HEK293 (cell line): ENCODE measurements at regions not wholly inside any gene's neighbourhood (a gene's known extent, or its start where the extent isn't known, plus 50 kb on each side); places are given as distances from the start of the nearest gene placed in this dataset.

Experiments used
- CTCF ChIA-PET: fragments of 350-600 bp; formaldehyde crosslinking; extraction: SDS; loops from one replicate; lab custom pipeline; 2021; ENCODE audit warnings: antibody characterized with exemption; lab: Yijun Ruan, JAX
- POLR2A ChIA-PET: fragments of 300-600 bp; formaldehyde crosslinking; extraction: SDS; loops from one replicate; lab custom pipeline; 2020; ENCODE audit warnings: antibody characterized with exemption, inconsistent platforms; lab: Yijun Ruan, JAX
- H3K27ac ChIP-seq: fragments of 200-500 bp; sonication (Bioruptor generic); 2 replicates; pipeline ENCODE4 v1.5.1; 2014; ENCODE audit warnings: low read depth, low read length, control low read depth, inconsistent platforms; ENCODE audit errors: extremely low read depth
- H3K36me3 ChIP-seq, 2 experiments: fragments of 200-500 bp in 1 of 2; sonication (Bioruptor generic) in 1 of 2; 1 replicate in 1 of 2; 2 replicates in 1 of 2; pipeline ENCODE4 v1.5.1; 2014 to 2017; ENCODE audit warnings: inconsistent platforms in 2 of 2, low read length in 2 of 2; ENCODE audit not compliant: control insufficient read depth in 2 of 2, insufficient read depth in 1 of 2
- H3K4me1 ChIP-seq: fragments of 200-500 bp; sonication (Bioruptor generic); 2 replicates; pipeline ENCODE4 v1.5.1; 2014; ENCODE audit warnings: mild to moderate bottlenecking, low read length, inconsistent platforms; ENCODE audit not compliant: control insufficient read depth, insufficient read depth
- H3K4me3 ChIP-seq: 2 replicates; pipeline ENCODE4 v1.5.1; 2011; ENCODE audit warnings: low read depth, mild to moderate bottlenecking, control low read depth, low read length, moderate library complexity
- H3K9me3 ChIP-seq: fragments of 200-500 bp; sonication (Bioruptor generic); 2 replicates; pipeline ENCODE4 v1.5.1; 2014; ENCODE audit warnings: low read depth, low read length, inconsistent platforms; ENCODE audit not compliant: control insufficient read depth, insufficient read depth
- BCL11A ChIP-seq: fragments of 450-650 bp; formaldehyde crosslinking; IDR thresholded peaks from 2 replicates; pipeline ENCODE4 v1.5.1; 2016; ENCODE audit warnings: low read depth, missing biosample characterization, missing genetic modification characterization
- GLI2 ChIP-seq: fragments of 450-650 bp; formaldehyde crosslinking; IDR thresholded peaks from 2 replicates; pipeline ENCODE4; 2017; ENCODE audit warnings: missing biosample characterization, missing genetic modification characterization, low read depth, borderline replicate concordance
- KLF16 ChIP-seq: fragments of 450-650 bp; formaldehyde crosslinking; IDR thresholded peaks from 2 replicates; pipeline ENCODE4 v1.5.1; 2017; ENCODE audit warnings: missing biosample characterization, missing genetic modification characterization
- SCRT2 ChIP-seq: fragments of 450-650 bp; formaldehyde crosslinking; IDR thresholded peaks from 2 replicates; pipeline ENCODE4 v1.5.1; 2016; ENCODE audit warnings: missing biosample characterization, missing genetic modification characterization
- SP2 ChIP-seq: fragments of 450-650 bp; formaldehyde crosslinking; IDR thresholded peaks from 2 replicates; pipeline ENCODE4 v1.5.1; 2016; ENCODE audit warnings: missing biosample characterization, missing genetic modification characterization
- SP3 ChIP-seq: fragments of 450-650 bp; formaldehyde crosslinking; IDR thresholded peaks from 2 replicates; pipeline ENCODE4 v1.5.1; 2016; ENCODE audit warnings: missing biosample characterization, missing genetic modification characterization
- ZBTB10 ChIP-seq: fragments of 450-650 bp; formaldehyde crosslinking; IDR thresholded peaks from 2 replicates; pipeline ENCODE4 v1.5.1; 2016; ENCODE audit warnings: missing biosample characterization, missing genetic modification characterization
- ZNF157 ChIP-seq: fragments of 450-650 bp; formaldehyde crosslinking; IDR thresholded peaks from 2 replicates; pipeline ENCODE4 v1.5.1; 2016; ENCODE audit warnings: missing biosample characterization, missing genetic modification characterization
- ZNF175 ChIP-seq: fragments of 450-650 bp; formaldehyde crosslinking; IDR thresholded peaks from 2 replicates; pipeline ENCODE4 v1.5.1; 2016; ENCODE audit warnings: missing biosample characterization, missing genetic modification characterization
- ZNF184 ChIP-seq: fragments of 450-650 bp; IDR thresholded peaks from 2 replicates; pipeline ENCODE4 v1.5.1; 2018; ENCODE audit warnings: missing biosample characterization, mild to moderate bottlenecking, missing genetic modification characterization
- ZNF214 ChIP-seq: fragments of 450-650 bp; formaldehyde crosslinking; IDR thresholded peaks from 2 replicates; pipeline ENCODE4 v1.5.1; 2017; ENCODE audit warnings: missing biosample characterization, mild to moderate bottlenecking, missing genetic modification characterization, borderline replicate concordance
- ZNF311 ChIP-seq: fragments of 450-650 bp; formaldehyde crosslinking; IDR thresholded peaks from 2 replicates; pipeline ENCODE4 v1.5.1; 2017; ENCODE audit warnings: missing biosample characterization, missing genetic modification characterization, borderline replicate concordance
- ZNF350 ChIP-seq: fragments of 450-650 bp; formaldehyde crosslinking; IDR thresholded peaks from 2 replicates; pipeline ENCODE4 v1.5.0; 2017; ENCODE audit warnings: missing biosample characterization, mild to moderate bottlenecking, missing genetic modification characterization
- ZNF48 ChIP-seq: fragments of 450-650 bp; formaldehyde crosslinking; IDR thresholded peaks from 2 replicates; pipeline ENCODE4 v1.5.1; 2016; ENCODE audit warnings: missing biosample characterization, missing genetic modification characterization
- ZNF530 ChIP-seq: fragments of 450-650 bp; formaldehyde crosslinking; IDR thresholded peaks from 2 replicates; pipeline ENCODE4 v1.5.1; 2016; ENCODE audit warnings: low read depth, missing biosample characterization, missing genetic modification characterization
- ZNF585B ChIP-seq: fragments of 450-650 bp; formaldehyde crosslinking; IDR thresholded peaks from 2 replicates; pipeline ENCODE4 v1.5.1; 2016; ENCODE audit warnings: missing biosample characterization, missing genetic modification characterization
- ZNF654 ChIP-seq: fragments of 450-650 bp; formaldehyde crosslinking; IDR thresholded peaks from 2 replicates; pipeline ENCODE4 v1.5.1; 2016; ENCODE audit warnings: low read depth, missing biosample characterization, missing genetic modification characterization
- TF ChIP-seq, protein P1 (sequence below): fragments of 450-650 bp; formaldehyde crosslinking; IDR thresholded peaks from 2 replicates; pipeline ENCODE4 v1.5.1; 2016; ENCODE audit warnings: missing biosample characterization, missing genetic modification characterization
- TF ChIP-seq, protein P2 (sequence below): fragments of 450-650 bp; formaldehyde crosslinking; conservative IDR thresholded peaks from 2 replicates; pipeline ENCODE4 v1.5.1; 2016; ENCODE audit warnings: low read depth, missing biosample characterization, missing genetic modification characterization
- TF ChIP-seq, protein P3 (sequence below): fragments of 450-650 bp; formaldehyde crosslinking; IDR thresholded peaks from 2 replicates; pipeline ENCODE4 v1.5.1; 2016; ENCODE audit warnings: missing biosample characterization, missing genetic modification characterization

GRCh38 chr3:6047016-6047415, 813.9 kb upstream of the GRM7 start:
- Histone ChIP-seq H3K27ac (no peak overlapping the region), H3K9me3 (no peaks in the 10 kb centered on the region), H3K4me1 (no peaks in the 10 kb centered on the region), H3K4me3 (no peak overlapping the region), H3K36me3 (no peaks in the 10 kb centered on the region)
- POLR2A ChIA-PET = no interaction called here
- no peak for TF ChIP-seq ZNF184 (tag by site-specific recombination)
- CTCF ChIA-PET = no interaction called here

- POLR2A ChIA-PET = no interaction called here
- CTCF ChIA-PET = interaction anchor here (1.0 kb wide), 1 partner anchor 11 kb away, joined by 3 read pairs; no protein-coding TSS in a partner anchor
- no peak for TF ChIP-seq ZNF311 (tag by site-specific recombination)
- no peak for TF ChIP-seq ZNF654 (tag by site-specific recombination)
- TF ChIP-seq ZBTB10 (tag by site-specific recombination) = no peak
- no peak for TF ChIP-seq BCL11A
- TF ChIP-seq ZNF157 (tag by site-specific recombination) = no peak
- TF ChIP-seq, protein P1, sequence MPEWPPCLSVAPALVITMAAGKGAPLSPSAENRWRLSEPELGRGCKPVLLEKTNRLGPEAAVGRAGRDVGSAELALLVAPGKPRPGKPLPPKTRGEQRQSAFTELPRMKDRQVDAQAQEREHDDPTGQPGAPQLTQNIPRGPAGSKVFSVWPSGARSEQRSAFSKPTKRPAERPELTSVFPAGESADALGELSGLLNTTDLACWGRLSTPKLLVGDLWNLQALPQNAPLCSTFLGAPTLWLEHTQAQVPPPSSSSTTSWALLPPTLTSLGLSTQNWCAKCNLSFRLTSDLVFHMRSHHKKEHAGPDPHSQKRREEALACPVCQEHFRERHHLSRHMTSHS = no peak
- TF ChIP-seq ZNF350 = no peak
- TF ChIP-seq SCRT2 (tag by site-specific recombination) = no peak
- TF ChIP-seq, all 188 proteins: peak for 0
These were observed 800.7 kb upstream of the GRM7 start for GRCh38 chr3:6060251-6060650.

DNA sequence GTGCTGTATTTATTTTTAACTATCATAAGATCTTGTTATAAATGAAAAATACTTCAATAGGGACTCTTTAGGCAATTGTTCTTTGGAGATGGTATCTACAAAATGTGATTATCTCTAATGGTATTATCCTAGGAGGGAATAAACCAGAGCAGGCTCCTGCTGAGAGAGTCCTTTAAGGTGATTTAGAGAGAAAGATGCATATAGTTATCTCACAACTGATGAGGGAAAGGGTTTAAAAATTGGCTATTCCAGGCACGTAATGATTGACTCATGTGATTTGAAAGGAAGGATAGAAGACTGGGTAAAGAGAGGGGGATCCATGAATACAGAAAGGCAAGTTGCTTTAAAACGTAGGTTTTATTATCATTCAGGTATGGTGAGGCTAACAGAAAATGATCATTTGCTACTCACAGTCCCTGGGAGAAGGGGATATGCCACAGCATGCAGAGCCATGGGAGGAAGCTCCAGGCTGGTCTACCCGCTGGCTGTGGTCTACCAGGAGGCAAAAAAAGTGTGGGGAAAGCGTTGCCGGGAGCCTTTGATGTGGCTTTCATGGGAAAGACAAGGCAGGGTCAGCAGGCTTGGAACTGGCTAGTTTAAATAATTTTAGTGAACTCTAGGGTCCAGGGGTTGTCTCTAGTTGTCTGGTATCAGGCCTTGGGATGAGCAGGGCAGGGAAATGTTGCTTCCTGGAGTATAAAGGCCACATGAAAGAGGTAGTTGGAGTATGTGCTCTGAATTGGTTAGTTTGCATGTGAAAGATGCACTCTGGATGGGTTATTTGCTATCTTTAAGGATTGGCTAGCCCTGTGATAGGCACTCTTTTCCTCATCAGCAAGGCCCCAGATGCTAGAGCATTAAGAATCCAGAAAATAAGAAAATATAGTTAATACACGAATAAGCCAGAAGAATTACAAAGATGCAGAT, 798.4 kb upstream of the GRM7 start:
- H3K36me3 ChIP-seq = no peaks in the 10 kb centered on the region
- no peak overlapping the region for H3K4me3 ChIP-seq
- POLR2A ChIA-PET = no interaction called here
- no peaks in the 10 kb centered on the region for H3K9me3 ChIP-seq
- no peak overlapping the region for H3K27ac ChIP-seq
- CTCF ChIA-PET = no interaction called here
- no peaks in the 10 kb centered on the region for H3K4me1 ChIP-seq
- TF ChIP-seq, protein P2, sequence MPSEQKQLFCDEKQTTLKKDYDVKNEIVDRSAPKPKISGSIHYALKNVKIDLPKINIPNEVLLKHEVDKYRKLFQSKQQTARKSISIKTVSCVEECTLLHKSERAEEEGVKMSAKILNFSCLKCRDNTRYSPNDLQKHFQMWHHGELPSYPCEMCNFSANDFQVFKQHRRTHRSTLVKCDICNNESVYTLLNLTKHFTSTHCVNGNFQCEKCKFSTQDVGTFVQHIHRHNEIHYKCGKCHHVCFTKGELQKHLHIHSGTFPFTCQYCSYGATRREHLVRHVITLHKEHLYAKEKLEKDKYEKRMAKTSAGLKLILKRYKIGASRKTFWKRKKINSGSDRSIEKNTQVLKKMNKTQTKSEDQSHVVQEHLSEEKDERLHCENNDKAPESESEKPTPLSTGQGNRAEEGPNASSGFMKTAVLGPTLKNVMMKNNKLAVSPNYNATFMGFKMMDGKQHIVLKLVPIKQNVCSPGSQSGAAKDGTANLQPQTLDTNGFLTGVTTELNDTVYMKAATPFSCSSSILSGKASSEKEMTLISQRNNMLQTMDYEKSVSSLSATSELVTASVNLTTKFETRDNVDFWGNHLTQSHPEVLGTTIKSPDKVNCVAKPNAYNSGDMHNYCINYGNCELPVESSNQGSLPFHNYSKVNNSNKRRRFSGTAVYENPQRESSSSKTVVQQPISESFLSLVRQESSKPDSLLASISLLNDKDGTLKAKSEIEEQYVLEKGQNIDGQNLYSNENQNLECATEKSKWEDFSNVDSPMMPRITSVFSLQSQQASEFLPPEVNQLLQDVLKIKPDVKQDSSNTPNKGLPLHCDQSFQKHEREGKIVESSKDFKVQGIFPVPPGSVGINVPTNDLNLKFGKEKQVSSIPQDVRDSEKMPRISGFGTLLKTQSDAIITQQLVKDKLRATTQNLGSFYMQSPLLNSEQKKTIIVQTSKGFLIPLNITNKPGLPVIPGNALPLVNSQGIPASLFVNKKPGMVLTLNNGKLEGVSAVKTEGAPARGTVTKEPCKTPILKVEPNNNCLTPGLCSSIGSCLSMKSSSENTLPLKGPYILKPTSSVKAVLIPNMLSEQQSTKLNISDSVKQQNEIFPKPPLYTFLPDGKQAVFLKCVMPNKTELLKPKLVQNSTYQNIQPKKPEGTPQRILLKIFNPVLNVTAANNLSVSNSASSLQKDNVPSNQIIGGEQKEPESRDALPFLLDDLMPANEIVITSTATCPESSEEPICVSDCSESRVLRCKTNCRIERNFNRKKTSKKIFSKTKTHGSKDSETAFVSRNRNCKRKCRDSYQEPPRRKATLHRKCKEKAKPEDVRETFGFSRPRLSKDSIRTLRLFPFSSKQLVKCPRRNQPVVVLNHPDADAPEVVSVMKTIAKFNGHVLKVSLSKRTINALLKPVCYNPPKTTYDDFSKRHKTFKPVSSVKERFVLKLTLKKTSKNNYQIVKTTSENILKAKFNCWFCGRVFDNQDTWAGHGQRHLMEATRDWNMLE = no peak
- TF ChIP-seq ZNF311 (tag by site-specific recombination) (no peak), KLF16 (tag by site-specific recombination) (no peak), ZNF585B (tag by site-specific recombination) (no peak), ZNF175 (tag by site-specific recombination) (no peak), GLI2 (tag by site-specific recombination) (no peak), ZNF214 (tag by site-specific recombination) (no peak), SP3 (tag by site-specific recombination) (no peak), SP2 (tag by site-specific recombination) (no peak), ZNF530 (tag by site-specific recombination) (no peak), ZNF48 (tag by site-specific recombination) (no peak)
- TF ChIP-seq, protein P3, sequence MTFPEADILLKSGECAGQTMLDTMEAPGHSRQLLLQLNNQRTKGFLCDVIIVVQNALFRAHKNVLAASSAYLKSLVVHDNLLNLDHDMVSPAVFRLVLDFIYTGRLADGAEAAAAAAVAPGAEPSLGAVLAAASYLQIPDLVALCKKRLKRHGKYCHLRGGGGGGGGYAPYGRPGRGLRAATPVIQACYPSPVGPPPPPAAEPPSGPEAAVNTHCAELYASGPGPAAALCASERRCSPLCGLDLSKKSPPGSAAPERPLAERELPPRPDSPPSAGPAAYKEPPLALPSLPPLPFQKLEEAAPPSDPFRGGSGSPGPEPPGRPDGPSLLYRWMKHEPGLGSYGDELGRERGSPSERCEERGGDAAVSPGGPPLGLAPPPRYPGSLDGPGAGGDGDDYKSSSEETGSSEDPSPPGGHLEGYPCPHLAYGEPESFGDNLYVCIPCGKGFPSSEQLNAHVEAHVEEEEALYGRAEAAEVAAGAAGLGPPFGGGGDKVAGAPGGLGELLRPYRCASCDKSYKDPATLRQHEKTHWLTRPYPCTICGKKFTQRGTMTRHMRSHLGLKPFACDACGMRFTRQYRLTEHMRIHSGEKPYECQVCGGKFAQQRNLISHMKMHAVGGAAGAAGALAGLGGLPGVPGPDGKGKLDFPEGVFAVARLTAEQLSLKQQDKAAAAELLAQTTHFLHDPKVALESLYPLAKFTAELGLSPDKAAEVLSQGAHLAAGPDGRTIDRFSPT (tag by site-specific recombination) = no peak

More at GRCh38 chr3:6060251-6060650, 800.7 kb upstream of the GRM7 start:
- no peaks in the 10 kb centered on the region for H3K9me3 ChIP-seq
- no peaks in the 10 kb centered on the region for H3K4me1 ChIP-seq
- no peak overlapping the region for H3K27ac ChIP-seq
- H3K36me3 ChIP-seq = no peaks in the 10 kb centered on the region
- H3K4me3 ChIP-seq = no peak overlapping the region
